ENCODE measurements at regions not wholly inside any gene's neighbourhood (a gene's known extent, or its start where the extent isn't known, plus 50 kb on each side); places are given as distances from the start of the nearest gene placed in this dataset.
A peak's percentile ranks its signal among the peaks of the same experiment; 100 is the strongest.

GRCh38 chr17:71914042-71914441, 206.8 kb upstream of the SOX9 start:
- TF ChIP-seq POLR2A (IDR thresholded peaks at IDR 0.05) (no peak), CTCF (IDR thresholded peaks at IDR 0.05) (no peak)
- WGBS, 2 donors: 88 to 92% methylated on average over 3 of the region's 3 CpGs
- intact Hi-C loops (cut with DNase I; ENCODE audit: low total_unique reads): no loop called here
- no peak overlapping the region for H3K4me3 ChIP-seq (ENCODE audit: low read depth, poor library complexity, severe bottlenecking)
- DNase-seq (ENCODE audit: low spot score in 2 of 2): no peak

GRCh38 chr17:71914812-71915211, 206.0 kb upstream of the SOX9 start:
- 62 to 71% methylated on average over 2 of the region's 2 CpGs for WGBS, 2 donors
- intact Hi-C loops (cut with DNase I; ENCODE audit: low total_unique reads): no loop called here
- no peak overlapping the region for H3K4me3 ChIP-seq (ENCODE audit: low read depth, poor library complexity, severe bottlenecking)
- DNase-seq (ENCODE audit: low spot score in 2 of 2): no peak
- no peak for TF ChIP-seq CTCF (IDR thresholded peaks at IDR 0.05)
- TF ChIP-seq POLR2A (IDR thresholded peaks at IDR 0.05): no peak

- no peak for DNase-seq (ENCODE audit: low spot score in 2 of 2)
- 80 to 83% methylated on average over 2 of the region's 2 CpGs for WGBS, 2 donors
- no peak for TF ChIP-seq CTCF (IDR thresholded peaks at IDR 0.05)
- TF ChIP-seq POLR2A (IDR thresholded peaks at IDR 0.05): no peak
- intact Hi-C loops (cut with DNase I; ENCODE audit: low total_unique reads): no loop called here
- no peak overlapping the region for H3K4me3 ChIP-seq (ENCODE audit: low read depth, poor library complexity, severe bottlenecking)
These were observed 203.1 kb upstream of the SOX9 start for GRCh38 chr17:71917715-71918114.

GRCh38 chr17:71919186-71919585, 201.6 kb upstream of the SOX9 start:
- peak in 1 of 2 donors; percentile 55 for DNase-seq (ENCODE audit: low spot score in 2 of 2)
- intact Hi-C loops (cut with DNase I; ENCODE audit: low total_unique reads): no loop called here
- no peak overlapping the region for H3K4me3 ChIP-seq (ENCODE audit: low read depth, poor library complexity, severe bottlenecking)
- TF ChIP-seq CTCF (IDR thresholded peaks at IDR 0.05) (no peak), POLR2A (IDR thresholded peaks at IDR 0.05) (no peak)
- WGBS, 2 donors: 55 to 58% methylated on average over 2 of the region's 2 CpGs

GRCh38 chr17:71919896-71920295, 200.9 kb upstream of the SOX9 start:
- intact Hi-C loops (cut with DNase I; ENCODE audit: low total_unique reads): no loop called here
- DNase-seq (ENCODE audit: low spot score in 2 of 2): no peak
- no peak overlapping the region for H3K4me3 ChIP-seq (ENCODE audit: low read depth, poor library complexity, severe bottlenecking)
- TF ChIP-seq CTCF (IDR thresholded peaks at IDR 0.05) (no peak), POLR2A (IDR thresholded peaks at IDR 0.05) (no peak)
- 73 to 83% methylated on average over 7 of the region's 7 CpGs for WGBS, 2 donors

- WGBS, 2 donors: 85% methylated on average over 2 of the region's 2 CpGs
- no peak for DNase-seq (ENCODE audit: low spot score in 2 of 2)
- intact Hi-C loops (cut with DNase I; ENCODE audit: low total_unique reads): no loop called here
- TF ChIP-seq POLR2A (IDR thresholded peaks at IDR 0.05): no peak
- no peak for TF ChIP-seq CTCF (IDR thresholded peaks at IDR 0.05)
- H3K4me3 ChIP-seq (ENCODE audit: low read depth, poor library complexity, severe bottlenecking): no peak overlapping the region
These were observed 199.0 kb upstream of the SOX9 start for GRCh38 chr17:71921796-71922195.
